Islet of Langerhans (tissue), 1 donor: ENCODE measurements at regions not wholly inside any gene's neighbourhood (a gene's known extent, or its start where the extent isn't known, plus 50 kb on each side); places are given as distances from the start of the nearest gene placed in this dataset.

Source experiments
- FAIRE-seq: peaks from one replicate; lab custom pipeline; 2011; peaks lifted over from hg19 to GRCh38; lab: Jason Lieb, UNC

- no peak for FAIRE-seq
Measured at GRCh38 chr2:142234741-142235140, 103.9 kb upstream of the LRP1B start.

- no peak for FAIRE-seq
Measured at GRCh38 chr2:142223309-142223708, 92.5 kb upstream of the LRP1B start.

DNA sequence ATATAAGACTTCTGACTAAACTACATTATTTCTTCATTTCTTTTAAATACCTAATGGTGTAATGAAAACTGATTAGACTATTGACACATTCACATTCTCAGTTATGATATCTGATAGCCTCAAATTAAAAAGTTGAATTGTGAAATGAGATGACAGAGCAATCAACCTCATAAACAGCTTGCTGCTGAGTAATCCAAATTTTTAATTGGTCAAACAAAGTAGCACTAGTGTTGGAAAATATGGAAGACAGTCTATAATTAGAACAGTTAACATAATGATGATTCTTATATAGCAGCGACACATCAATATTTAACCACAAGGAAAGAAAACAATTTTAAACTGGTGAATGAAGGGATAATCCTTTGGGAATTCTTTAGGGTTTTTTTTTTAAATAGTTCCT is 91.9 kb upstream of the LRP1B start:
- peak; percentile 97 for FAIRE-seq

- no peak for FAIRE-seq
Measured at GRCh38 chr2:142220901-142221300, 90.1 kb upstream of the LRP1B start.

GRCh38 chr2:142220239-142220638 is 89.4 kb upstream of the LRP1B start:
- FAIRE-seq, result peak; percentile 47

GRCh38 chr2:142218471-142218870 is 87.7 kb upstream of the LRP1B start:
- no peak for FAIRE-seq

- FAIRE-seq, result no peak
Measured at GRCh38 chr2:142217804-142218203, 87.0 kb upstream of the LRP1B start.

- no peak for FAIRE-seq
Measured at GRCh38 chr2:142200062-142200461, 69.2 kb upstream of the LRP1B start.

DNA sequence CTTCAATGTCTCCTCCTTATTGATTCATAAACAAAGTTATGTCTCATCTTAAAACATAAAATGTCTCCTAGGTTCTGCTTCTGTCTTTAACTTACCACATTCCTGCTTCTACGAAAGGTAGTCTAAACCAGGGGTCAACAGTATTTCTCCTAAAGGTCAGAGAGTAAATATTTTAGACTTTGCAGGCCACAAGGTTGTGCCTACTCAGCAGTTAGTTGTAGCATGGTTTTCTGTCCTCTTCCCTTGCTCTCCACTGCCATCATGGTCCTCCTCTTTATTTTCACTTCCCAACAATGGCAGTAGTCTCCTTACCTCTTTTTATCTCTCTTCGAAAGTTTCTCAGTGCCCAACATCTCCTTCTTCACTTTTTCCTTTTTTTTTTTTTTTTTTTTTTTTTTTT is 68.3 kb upstream of the LRP1B start:
- FAIRE-seq, result no peak

- no peak for FAIRE-seq
Measured at GRCh38 chr2:142190805-142191204, 60.0 kb upstream of the LRP1B start.

GRCh38 chr2:142189501-142189900 is 58.7 kb upstream of the LRP1B start:
- FAIRE-seq, result no peak

DNA sequence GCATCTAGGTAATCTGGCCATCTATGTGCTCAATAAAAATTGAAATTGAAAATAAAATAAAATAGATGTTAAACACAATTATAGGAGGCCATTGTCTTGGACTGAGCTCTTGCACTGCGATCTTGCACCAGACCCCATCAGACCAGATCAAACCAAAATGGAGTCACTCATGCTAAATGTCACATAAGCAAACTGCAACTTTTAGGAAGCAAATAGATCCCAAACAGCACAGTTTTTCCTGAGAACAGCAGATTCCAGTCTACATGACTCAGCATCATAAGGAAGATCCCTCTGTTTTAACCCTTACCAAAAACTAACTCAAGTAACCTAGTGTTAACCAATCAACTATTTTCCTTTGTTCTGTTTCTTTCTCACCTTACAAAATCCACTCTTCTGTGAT is 57.7 kb upstream of the LRP1B start:
- FAIRE-seq, result no peak

GRCh38 chr2:142180820-142181533 is 50.2 kb upstream of the LRP1B start:
- no peak for FAIRE-seq
